Gastroesophageal sphincter (tissue), 4 donors: ENCODE measurements at regions not wholly inside any gene's neighbourhood (a gene's known extent, or its start where the extent isn't known, plus 50 kb on each side); places are given as distances from the start of the nearest gene placed in this dataset.

ENCODE experiments used
- ATAC-seq: fragments of 150-250 bp; one replicate; pipeline ENCODE4 v1.9.1; 2016; ENCODE audit warnings: mild to moderate bottlenecking, moderate library complexity
- H3K27ac ChIP-seq, 4 donors: fragments of 200-600 bp; sonication (generic) in 3 of 4; 1 replicate in 3 of 4; 2 replicates in 1 of 4; pipeline ENCODE4 v1.5.1; 2016 to 2019
- H3K27me3 ChIP-seq: fragments of 200-600 bp; sonication (generic); one replicate; pipeline ENCODE4 v1.5.1; 2019
- H3K36me3 ChIP-seq, 2 donors: fragments of 200-600 bp; sonication (generic); one replicate each; pipeline ENCODE4 v1.5.1; 2019; ENCODE audit warnings: control low read depth in 1 of 2
- H3K4me1 ChIP-seq, 3 donors: fragments of 200-600 bp; sonication (generic); 1 replicate in 2 of 3; 2 replicates in 1 of 3; pipeline ENCODE4 v1.5.1; 2016 to 2019; ENCODE audit warnings: control low read depth in 2 of 3
- H3K4me3 ChIP-seq, 2 donors: fragments of 200-600 bp; sonication (generic); one replicate each; pipeline ENCODE4 v1.5.1; 2019; ENCODE audit warnings: mild to moderate bottlenecking in 1 of 2, moderate library complexity in 1 of 2
- H3K9me3 ChIP-seq, 3 donors: fragments of 200-600 bp; sonication (generic); one replicate each; pipeline ENCODE4 v1.5.1; 2017 to 2019; ENCODE audit warnings: control low read depth in 2 of 3
- CTCF ChIP-seq, 4 experiments: fragments of 200-600 bp in 2 of 4; fragments of 450-650 bp in 2 of 4; sonication (generic) in 1 of 4; IDR thresholded peaks; one replicate each; pipeline ENCODE4 v1.5.1; 2017 to 2019; ENCODE audit warnings: antibody characterized with exemption in 4 of 4, mild to moderate bottlenecking in 2 of 4, moderate library complexity in 2 of 4
- EP300 ChIP-seq: sonication (generic); formaldehyde crosslinking; IDR thresholded peaks from one replicate; pipeline ENCODE4 v1.6.1; 2017; ENCODE audit warnings: antibody characterized with exemption, mild to moderate bottlenecking
- POLR2A ChIP-seq, 2 donors: fragments of 450-650 bp; IDR thresholded peaks; one replicate each; pipeline ENCODE4 v1.6.1; 2017; ENCODE audit warnings: antibody characterized with exemption in 2 of 2, mild to moderate bottlenecking in 2 of 2, moderate library complexity in 1 of 2
- POLR2AphosphoS5 ChIP-seq: sonication (generic); formaldehyde crosslinking; IDR thresholded peaks from one replicate; pipeline ENCODE4 v1.6.1; 2017; ENCODE audit warnings: antibody characterized with exemption
- WGBS, 2 donors: methylation state at CpG; one replicate each; pipeline ENCODE4 v1.1.5; 2018; ENCODE audit warnings: low coverage in 1 of 2; 5-methylcytosine and 5-hydroxymethylcytosine counted together

GRCh38 chr10:125261491-125262186, 101.3 kb upstream of the CTBP2 start:
- no peaks in the 10 kb centered on the region for H3K36me3 ChIP-seq
- TF ChIP-seq EP300 = no peak
- no peak for TF ChIP-seq POLR2AphosphoS5
- TF ChIP-seq POLR2A (IDR thresholded peaks at IDR 0.05) = no peak
- no peak for TF ChIP-seq CTCF (IDR thresholded peaks at IDR 0.05)
- 62 to 72% methylated on average over 3 to 5 of the region's 6 CpGs for WGBS, 2 donors
- H3K9me3 ChIP-seq = no peaks in the 10 kb centered on the region
- no peak overlapping the region for H3K27ac ChIP-seq
- ATAC-seq = no peak
- no peaks in the 10 kb centered on the region for H3K27me3 ChIP-seq
- no peaks in the 10 kb centered on the region for H3K4me1 ChIP-seq
- no peak overlapping the region for H3K4me3 ChIP-seq

DNA sequence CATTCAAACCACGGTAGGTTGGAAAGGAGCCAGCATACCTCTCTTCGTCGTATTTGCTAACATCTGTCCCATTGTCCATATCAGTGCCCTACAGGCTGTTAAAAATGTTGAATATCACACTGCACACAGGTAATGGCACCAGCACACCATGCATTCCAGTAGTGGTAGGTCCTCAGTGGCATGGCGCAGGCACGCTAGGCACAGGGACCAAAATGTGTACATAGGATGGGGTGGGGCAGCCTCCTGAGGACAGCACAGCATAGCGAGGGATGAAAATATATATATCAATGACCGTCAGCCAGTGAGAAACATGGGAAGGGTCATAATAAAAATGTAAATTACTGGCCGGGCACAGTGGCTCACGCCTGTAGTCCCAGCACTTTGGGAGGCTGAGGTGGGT, 99.9 kb upstream of the CTBP2 start:
- no peaks in the 10 kb centered on the region for H3K27me3 ChIP-seq
- 82 to 84% methylated on average over 5 to 8 of the region's 9 CpGs for WGBS, 2 donors

DNA sequence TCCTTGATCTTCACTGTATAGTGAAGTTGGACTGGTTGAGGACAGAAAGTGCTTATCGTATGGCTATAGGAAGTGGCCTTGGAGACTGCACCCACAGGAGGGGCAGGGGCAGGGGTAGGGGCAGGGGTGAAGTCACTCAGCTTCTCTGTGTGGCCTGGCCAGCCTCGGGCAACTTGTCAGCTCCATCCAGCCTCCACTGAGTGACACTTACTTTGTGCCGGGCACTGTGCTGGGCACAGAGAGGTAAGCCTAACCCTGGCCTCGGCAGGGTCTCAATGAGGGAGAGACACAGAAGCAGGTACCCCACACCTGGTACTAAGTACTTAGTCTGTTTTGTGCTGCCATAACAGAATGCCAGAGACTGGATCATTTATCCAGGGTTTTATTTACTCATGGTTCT, 99.3 kb upstream of the CTBP2 start:
- no peaks in the 10 kb centered on the region for H3K4me1 ChIP-seq
- ATAC-seq = no peak
- H3K27ac ChIP-seq = no peak overlapping the region
- no peaks in the 10 kb centered on the region for H3K9me3 ChIP-seq
- 80 to 100% methylated on average over 1 of the region's 4 CpGs for WGBS, 2 donors
- no peak overlapping the region for H3K4me3 ChIP-seq
- TF ChIP-seq POLR2AphosphoS5 (no peak), EP300 (no peak), POLR2A (IDR thresholded peaks at IDR 0.05) (no peak), CTCF (IDR thresholded peaks at IDR 0.05) (no peak)
- H3K36me3 ChIP-seq = no peaks in the 10 kb centered on the region
- no peaks in the 10 kb centered on the region for H3K27me3 ChIP-seq

More for the DNA sequence above, 99.9 kb upstream of the CTBP2 start:
- Histone ChIP-seq H3K9me3 (no peaks in the 10 kb centered on the region), H3K4me1 (no peaks in the 10 kb centered on the region), H3K27ac (no peak overlapping the region), H3K4me3 (no peak overlapping the region), H3K36me3 (no peaks in the 10 kb centered on the region)
- ATAC-seq = no peak
- TF ChIP-seq POLR2AphosphoS5 (no peak), EP300 (no peak), POLR2A (IDR thresholded peaks at IDR 0.05) (no peak), CTCF (IDR thresholded peaks at IDR 0.05) (no peak)

DNA sequence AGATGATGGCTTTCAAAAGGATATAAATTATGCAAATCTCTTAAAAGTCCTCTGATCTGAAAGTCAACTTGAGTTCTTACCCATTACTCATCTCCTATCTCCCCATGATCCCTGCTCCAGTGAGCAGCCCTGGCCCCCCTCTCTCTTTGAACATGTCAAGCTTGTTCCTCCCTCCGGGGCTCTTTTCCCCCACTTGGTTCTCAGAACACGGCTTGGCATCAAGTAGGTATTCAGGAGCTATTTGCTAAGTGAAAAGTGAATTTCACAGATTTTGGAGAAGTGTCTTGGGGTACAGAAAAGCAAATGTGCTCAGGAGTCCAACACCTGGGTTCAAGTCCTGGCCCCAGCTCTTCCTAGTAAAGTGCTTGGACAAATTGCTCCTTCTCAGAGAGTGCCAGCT, 98.3 kb upstream of the CTBP2 start:
- no peaks in the 10 kb centered on the region for H3K27me3 ChIP-seq
- H3K9me3 ChIP-seq = no peaks in the 10 kb centered on the region
- H3K4me1 ChIP-seq = no peaks in the 10 kb centered on the region
- no peak overlapping the region for H3K4me3 ChIP-seq
- ATAC-seq = no peak
- 35% methylated on average over 2 of the region's 2 CpGs; no CpG with 5 or more reads in 1 of the 2 donors for WGBS, 2 donors
- H3K27ac ChIP-seq = no peak overlapping the region
- H3K36me3 ChIP-seq = no peaks in the 10 kb centered on the region
- TF ChIP-seq EP300 (no peak), POLR2A (IDR thresholded peaks at IDR 0.05) (no peak), CTCF (IDR thresholded peaks at IDR 0.05) (no peak), POLR2AphosphoS5 (no peak)

DNA sequence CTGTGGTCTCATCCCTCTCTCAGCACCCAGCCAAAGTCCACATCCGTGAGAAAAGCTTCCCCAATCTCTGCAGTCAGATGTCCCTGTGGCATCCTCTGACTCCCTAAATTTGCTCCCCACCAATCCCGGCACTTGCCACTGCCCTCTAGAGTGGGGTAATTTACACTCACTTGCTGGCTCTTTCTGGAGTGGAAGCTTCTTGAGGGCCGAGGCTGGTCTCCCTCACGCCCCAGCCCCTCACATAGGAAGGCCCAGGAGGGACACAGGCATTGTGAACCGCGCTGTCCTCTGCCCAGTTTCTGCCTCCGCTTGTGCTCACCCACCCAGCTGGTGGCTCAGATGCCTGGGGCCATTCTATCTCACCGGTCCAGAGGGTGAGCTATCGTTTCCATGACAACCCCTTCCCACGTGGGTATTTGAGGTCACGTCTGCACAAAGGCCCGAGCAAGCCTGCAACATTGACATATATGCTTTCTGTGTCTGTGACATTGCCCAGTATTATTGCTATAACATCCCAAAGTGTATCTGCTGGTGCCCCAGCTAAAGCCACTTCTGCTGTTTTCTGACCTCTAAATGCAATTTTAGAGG, 97.3 kb upstream of the CTBP2 start:
- TF ChIP-seq CTCF (IDR thresholded peaks at IDR 0.05) = no peak
- no peak for TF ChIP-seq POLR2AphosphoS5
- no peak for TF ChIP-seq POLR2A (IDR thresholded peaks at IDR 0.05)
- no peak for TF ChIP-seq EP300

More for the DNA sequence above, 97.3 kb upstream of the CTBP2 start:
- H3K4me1 ChIP-seq = no peaks in the 10 kb centered on the region
- H3K27ac ChIP-seq = no peak overlapping the region
- no peaks in the 10 kb centered on the region for H3K27me3 ChIP-seq
- no peaks in the 10 kb centered on the region for H3K36me3 ChIP-seq
- H3K9me3 ChIP-seq = no peaks in the 10 kb centered on the region
- ATAC-seq = no peak
- 42 to 53% methylated on average over 5 of the region's 12 CpGs for WGBS, 2 donors
- H3K4me3 ChIP-seq = no peak overlapping the region
